Midbrain (tissue), 1 donor: ENCODE measurements at regions not wholly inside any gene's neighbourhood (a gene's known extent, or its start where the extent isn't known, plus 50 kb on each side); places are given as distances from the start of the nearest gene placed in this dataset.
"Not testable (repeated sequence)": the region's sequence is repeated elsewhere in the genome, so short reads cannot be mapped to it uniquely, and the experiment has no call there.

Experiments used
- DNase-seq: peaks from one replicate; lab custom pipeline; 2025; lab: John Stamatoyannopoulos, UW

DNA sequence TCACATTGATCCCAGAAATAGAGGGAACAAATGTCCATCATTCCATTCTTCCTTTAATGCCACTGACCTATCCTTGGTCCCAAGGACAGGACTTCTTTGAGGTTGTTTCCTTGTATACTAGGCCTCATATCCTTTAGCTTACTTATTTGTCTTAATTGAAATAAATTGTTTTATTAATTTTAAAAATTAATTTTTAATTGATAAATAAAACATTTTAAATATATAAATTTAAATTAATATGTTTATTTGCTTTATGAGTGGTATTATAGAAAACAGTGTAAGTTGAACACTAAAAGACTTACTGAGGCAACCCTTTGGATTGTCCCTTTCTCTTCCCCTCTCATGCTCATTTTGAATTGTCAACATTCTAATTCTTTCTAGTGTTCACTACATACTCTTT lies 556.9 kb upstream of the NUDT12 start:
- no peak for DNase-seq

DNA sequence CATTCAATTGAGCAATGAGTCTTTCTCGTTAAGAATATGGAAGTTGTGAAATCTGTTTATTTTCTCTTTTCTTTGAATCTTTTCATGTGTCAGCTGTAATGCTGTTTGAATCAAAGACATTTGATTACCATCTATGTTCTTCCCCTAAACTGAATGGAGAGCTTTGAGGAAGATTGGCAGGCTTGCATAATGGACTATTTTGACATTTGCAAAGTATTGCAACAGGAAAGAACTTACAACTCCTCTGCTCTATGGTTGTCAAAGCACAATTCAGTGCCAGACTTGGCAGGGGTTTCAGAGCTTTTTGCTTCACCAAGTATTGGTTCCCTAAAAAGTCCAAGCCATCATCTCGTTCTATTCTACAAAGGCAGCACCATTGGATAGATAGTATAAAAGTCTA lies 549.0 kb upstream of the NUDT12 start:
- DNase-seq, result no peak

DNA sequence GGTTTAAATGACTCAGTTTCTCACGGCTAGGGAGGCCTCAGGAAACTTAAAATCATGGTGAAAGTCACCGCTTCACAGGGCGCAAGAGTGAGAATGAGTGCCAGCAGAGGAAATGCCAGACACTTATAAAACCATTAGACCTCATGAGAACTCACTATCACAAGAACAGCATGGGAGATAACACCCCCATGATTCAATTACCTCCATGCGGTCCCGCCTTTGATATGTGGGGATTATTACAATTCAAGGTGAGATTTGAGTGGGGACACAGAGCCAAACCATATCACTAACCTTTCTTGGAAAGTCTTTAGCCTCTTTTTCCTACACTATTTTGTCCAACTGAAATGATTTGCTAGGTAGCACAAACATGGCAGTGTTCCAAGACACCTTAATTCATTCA lies 533.9 kb upstream of the NUDT12 start:
- no peak for DNase-seq

DNA sequence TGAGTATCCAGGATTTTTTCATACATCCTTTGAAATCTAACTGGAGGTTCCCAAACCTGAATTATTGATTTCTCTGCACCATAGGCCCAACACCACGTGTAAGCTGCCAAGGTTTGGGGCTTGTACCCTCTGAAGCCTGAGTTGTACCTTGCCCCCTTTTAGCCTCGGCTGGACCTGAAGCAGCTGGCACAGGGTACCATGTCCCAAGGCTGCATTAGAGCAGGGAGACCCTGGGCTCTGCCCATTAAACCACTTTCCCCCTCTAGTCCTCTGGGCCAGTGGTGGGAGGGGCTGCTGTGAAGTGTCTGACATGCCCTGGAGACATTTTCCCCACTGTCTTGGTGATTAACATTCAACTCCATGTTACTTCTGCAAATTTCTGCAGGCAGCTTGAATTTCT lies 532.9 kb upstream of the NUDT12 start:
- no peak for DNase-seq

DNA sequence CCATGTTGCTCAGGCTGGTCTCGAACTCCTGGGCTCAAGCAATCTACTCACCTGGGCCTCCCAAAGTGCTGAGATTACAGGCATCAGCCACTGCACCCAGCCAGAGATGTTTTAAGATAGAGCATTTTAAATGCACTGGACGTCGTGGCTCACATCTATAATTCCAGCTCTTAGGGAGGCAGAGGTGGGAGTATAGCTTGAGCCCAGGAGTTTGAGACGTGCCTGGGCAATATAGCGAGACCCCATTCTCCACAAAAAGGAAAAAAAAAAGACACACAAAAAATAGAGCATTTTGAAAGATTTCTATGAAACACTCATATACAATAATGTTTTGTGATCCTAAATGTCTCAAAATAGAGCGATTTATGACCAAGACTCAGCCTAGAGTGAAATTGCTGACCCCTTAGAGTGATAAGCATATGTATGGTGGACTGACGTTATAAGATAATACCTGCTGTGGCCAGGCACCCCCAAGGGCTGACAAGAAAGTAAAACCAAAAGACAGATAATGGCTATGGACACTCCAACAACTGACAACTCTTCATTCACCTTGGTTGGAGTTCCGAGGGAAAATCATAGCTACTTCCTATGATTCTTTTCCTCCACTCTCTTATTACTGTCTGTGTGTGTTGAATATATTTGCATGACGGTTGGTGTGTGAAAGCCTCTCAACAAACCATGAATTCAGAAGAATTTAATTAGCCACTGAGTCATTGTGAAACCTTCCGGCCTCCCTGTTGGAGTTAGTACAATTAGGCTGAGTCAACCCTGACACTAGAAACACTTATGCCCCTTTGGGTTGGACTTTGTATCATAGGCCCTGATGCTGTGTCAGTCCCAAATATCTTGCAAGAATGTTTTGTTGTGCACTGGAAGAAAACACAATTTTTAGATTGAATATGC lies 526.5 kb upstream of the NUDT12 start:
- no peak for DNase-seq

DNA sequence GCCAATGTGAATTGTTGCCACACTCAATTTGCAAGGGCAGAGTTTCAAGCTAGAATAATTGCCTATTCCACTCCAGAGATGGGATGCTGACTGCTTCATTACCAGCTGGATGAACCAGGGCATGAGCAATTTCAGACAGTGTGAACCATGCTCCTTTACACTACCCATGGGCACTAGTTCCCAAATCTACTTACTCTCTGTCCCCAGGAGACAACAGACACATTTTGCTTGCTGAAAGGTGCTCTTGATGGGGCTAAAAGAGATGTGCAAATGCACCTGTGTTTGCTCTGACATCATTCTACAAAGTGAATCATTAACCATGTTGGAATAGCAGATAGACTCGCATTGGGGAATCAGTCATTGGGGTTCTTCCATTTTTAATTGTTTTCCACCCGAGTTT lies 522.3 kb upstream of the NUDT12 start:
- no peak for DNase-seq

DNA sequence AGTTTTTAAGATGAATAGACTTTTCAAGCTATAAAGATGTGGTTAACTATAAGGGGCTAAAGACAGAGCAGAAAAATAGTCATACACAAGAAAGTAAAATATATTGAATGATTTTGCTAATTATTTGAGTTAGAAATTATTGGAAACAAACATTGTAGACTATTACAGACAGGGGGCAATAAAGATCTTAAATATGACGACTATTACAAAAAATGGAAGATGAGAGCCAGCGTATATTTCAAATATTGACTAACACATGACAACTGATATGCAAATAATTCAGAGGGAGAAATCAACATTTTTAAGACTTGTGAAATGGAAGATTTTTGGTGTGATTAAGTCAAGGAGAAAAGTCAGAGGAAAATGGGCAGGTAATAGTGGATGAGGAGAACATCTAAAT lies 520.2 kb upstream of the NUDT12 start:
- DNase-seq, result no peak

DNA sequence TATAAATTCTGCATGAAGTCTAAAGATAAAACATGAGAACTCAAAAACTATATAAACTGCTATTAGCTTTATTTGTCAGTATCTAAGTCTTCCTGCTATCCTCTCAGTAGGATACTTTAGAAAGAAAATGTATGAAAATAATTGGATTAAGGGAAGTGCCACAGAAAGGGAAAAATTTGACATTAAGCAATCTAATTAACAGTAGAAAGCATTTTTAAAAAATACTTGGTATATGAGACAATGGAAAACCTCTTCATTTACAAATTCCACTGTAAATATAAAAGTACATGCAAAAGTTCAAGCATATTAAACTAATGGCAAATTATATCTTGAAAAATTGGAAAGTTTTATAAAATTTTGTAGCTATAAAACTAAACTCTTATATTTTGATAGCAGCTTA lies 518.6 kb upstream of the NUDT12 start:
- DNase-seq, result no peak

DNA sequence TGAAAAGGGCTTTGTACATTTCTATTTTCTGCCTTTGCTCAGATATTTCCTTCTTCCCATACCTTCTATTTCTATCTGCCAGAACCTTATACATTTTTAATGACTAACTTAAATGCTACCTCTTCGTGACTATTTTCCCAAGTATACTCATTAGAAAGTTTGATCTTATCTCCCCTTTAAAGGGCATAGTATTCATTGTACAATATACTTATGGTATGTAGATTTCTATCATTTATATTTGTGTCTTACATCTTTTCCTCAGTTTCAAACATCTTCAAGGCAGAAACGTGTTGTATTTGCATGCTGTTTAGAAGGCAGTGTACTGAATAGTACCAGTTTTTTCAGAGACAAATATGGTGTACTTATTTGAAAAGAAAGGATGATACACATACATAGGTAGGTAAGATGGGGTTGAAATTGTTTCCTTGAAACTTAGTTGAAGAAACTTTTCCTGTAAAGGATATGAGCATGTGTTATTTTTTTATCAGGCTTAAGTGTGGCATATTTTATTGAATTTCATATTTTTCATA lies 518.1 kb upstream of the NUDT12 start:
- no peak for DNase-seq

DNA sequence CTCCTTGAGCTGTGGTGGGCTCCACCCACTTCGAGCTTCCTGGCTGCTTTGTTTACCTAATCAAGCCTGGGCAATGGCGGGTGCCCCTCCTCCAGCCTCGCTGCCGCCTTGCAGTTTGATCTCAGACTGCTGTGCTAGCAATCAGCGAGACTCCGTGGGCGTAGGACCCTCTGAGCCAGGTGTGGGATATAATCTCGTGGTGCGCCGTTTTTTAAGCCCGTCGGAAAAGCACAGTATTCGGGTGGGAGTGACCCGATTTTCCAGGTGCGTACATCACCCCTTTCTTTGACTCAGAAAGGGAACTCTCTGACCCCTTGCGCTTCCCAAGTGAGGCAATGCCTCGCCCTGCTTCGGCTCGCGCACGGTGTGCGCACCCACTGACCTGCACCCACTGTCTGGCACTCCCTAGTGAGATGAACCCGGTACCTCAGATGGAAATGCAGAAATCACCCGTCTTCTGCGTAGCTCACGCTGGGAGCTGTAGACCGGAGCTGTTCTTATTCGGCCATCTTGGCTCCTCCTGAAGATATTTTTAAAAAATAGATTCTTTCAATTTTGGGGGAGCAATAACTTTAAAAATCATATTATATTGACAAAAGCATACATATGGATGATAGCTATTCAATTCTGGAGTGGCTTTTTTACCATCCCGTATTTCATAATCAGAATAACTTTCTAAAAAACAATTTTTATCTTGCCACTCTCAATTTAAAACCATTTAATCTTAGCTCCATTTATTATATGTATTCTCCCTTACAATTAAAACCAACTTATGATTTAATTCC lies 517.5 kb upstream of the NUDT12 start:
- not testable (repeated sequence) for DNase-seq

DNA sequence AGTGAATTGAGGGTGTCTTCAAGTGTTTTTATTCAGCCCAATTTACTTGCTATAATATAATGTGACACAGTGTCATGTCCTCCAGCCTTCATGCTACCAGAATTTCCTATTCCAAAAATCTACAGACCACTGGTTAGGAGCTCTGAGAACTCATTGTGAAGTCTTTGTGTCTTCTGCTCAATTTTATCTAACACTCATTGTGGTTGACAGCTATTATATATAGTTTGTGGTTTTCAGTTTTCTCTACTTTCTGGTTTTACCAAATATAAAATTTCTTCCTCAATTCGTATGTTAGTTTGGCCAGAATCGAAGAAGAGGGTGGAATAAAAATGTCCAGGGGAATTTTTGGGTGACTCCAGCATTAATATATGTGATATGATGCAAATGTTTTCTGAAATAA lies 509.3 kb upstream of the NUDT12 start:
- DNase-seq, result no peak

DNA sequence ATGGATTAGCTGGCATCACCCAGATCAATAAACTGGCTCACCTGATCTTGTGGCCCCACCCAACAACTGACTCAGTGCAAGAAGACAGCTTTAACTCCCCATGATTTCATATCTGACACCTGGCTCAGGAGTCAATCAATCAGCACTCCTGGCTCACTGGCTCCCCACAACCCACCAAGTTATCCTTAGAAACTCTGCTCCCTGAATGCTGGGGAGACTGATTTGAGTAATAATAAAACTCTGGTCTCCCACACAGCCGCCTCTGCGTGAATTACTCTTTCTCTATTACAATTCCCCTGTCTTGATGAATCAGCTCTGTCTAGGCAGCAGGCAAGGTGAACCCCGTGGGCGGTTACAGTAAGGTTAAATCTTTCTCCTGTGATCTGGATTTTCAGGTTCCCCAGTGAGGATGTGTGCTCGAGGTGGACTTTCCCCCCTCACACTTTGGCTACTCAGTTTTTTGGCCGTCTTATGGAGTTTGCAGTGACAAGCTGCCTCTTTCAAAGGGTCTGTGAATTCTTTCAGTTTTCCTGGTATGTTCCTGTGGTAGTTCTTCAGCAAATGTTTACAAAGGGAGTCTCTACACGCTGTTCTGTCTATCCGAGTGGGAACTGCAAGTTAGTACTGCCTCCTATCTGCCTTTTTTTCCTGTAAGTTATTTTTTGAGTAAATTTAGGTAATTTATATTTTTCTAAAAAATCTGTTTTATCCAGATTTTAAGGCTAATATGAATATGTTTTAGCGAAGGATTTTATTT lies 500.2 kb upstream of the NUDT12 start:
- no peak for DNase-seq

DNA sequence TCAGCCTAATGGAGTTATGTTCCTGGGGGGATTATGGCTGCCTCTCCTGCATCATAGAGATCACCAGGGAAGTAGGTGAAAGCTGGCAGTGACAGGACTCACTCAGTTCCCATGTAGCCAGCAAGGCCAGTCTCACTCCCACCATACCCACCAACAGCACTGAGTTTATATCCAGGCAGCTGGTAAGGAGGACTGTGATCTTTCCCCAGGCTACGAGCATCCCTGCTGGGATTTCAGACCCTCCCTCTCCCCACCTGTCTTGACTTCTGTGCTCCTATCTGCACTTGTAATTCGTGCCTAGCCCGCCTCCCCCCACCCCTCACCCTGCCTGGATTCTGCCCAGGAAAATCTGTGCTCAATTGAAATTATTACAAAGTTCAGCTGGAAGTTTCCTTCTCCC lies 499.1 kb upstream of the NUDT12 start:
- DNase-seq, result no peak

DNA sequence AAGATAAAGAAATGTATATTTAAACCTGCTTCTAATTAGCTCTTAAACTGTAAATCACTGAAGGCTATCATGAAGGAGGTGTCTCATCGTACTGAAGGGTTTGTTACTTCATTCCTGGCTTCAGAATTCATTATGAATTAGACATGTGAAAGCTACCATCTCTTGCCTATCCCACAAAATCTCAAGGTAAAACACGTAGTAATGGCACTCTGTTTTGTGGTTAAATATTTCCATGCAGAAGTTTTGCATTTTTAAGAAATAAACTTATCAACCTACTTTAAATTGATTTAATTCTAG lies 490.7 kb upstream of the NUDT12 start:
- no peak for DNase-seq

DNA sequence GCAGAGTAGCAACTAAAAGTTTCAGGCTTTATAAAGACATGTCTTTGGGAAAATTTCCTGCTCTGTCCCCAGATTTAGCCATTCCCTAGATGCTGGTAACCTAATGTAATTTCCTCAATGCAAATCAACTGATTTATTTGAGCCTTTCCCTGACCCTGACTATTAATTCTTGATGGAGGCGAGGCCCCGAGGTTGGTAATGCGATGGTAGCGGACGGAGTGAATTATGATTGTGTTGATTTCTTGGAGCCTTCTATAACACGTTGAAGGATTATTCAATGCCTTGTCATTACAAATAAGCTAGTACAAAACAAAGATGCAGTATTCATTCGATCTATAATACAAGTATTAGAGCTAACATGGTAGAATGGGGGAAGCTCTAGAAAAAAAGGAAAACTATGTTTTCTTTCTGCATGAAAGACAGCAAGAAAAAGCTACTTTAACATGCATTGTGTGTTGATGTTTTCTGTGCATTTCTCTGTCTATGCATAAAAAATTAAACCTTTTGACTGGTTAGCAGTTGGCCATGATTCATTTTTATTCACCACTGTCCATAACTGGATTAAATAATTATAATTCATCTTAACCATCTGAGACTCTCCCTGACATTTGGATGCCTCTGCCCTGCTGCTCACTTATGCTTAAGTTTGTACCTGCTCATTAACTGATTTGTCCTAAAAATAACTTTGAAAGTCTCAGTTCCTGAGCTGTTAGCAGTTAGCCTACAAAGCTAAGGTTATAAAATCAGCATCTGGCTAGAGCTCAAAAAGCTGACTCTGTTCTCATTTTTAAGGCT lies 490.2 kb upstream of the NUDT12 start:
- no peak for DNase-seq

DNA sequence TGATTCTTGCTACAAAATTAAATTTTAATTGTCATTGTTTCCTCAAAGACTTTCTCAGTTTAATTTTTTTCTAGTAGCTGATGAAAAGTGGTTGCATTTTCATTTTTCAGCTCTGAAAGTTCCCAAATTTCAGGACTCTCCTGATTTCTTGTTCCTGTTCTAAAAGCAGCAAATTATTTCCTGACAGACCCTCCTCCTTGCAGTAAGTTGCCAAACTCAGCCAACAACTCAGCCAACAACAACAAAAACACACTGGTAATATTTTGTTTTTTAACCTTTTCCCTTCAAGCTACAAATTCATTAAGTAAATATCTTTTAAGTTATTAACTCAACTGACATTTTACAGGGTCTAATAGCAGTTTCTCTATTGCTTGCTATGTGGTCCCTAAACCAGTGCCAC lies 487.8 kb upstream of the NUDT12 start:
- DNase-seq, result no peak

DNA sequence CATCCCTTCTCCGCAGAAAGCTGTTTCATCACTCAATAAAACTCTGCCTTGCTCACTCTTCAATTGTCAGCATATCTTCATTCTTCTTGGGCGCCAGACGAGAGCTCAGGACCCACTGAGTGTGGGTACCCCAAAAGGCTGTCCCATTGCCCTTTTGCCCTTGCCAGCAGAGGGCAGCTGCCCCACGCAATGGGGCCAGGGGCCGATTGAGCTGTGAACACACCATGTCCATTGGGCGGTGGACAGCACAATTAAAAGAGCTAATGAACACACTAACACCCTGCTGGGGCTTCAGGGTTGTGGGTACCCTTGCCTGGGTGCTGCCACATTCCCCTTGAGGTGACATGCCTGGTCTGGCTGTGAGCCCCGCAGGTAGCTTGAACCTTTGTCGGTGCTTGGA lies 487.2 kb upstream of the NUDT12 start:
- DNase-seq, result no peak

DNA sequence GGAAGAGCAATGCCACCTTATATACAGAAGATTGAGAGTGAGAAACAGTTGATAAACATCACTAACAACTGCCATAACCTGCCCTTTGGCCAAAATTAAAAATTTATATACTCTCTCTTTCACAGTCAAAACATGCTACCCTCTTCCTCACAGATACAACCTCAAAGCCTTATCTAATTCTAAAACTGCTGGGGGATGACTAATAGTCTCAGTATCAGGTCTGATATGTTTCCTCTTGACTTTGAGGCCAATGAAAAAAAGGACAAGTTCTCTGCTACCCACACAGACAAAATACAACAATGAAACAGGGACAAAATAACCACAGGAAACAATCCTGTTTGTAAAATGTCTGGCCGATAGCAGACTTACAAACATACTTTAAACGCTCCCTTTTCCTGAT lies 485.6 kb upstream of the NUDT12 start:
- no peak for DNase-seq

DNA sequence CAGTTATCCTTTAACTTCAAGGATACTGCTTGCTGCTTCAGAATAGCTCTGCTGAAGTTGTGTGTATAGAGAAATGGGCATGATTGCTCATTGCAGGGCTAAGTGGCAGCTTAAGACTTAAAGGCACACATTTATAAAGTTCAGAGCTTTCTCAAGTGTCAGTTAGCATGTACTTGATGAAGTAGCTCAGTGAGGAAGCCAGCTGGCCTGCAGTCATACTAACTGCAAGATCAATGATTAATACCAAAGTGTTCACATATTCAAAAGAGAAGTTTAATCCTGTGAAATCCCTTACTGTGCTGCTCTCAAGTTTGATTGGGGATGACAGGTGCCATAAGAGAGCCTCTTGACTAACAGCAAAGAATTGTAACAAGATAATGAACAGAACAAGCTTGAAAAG lies 483.4 kb upstream of the NUDT12 start:
- no peak for DNase-seq

DNA sequence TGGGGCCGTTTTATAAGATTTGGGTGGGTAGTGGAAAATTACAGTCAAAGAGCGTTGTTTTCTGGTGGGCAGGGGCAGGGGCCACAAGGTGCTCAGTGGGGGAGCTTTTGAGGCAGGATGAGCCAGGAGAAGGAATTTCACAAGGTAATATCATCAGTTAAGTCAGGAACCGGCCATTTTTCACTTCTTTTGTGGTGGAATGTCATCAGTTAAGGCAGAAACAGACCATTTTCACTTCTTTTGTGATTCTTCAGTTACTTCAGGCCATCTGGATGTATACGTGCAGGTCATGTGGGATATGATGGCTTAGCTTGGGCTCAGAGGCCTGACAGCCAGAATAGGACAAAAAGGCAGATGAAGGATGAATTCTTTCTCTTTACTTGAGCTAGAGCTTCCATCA lies 477.3 kb upstream of the NUDT12 start:
- not testable (repeated sequence) for DNase-seq

DNA sequence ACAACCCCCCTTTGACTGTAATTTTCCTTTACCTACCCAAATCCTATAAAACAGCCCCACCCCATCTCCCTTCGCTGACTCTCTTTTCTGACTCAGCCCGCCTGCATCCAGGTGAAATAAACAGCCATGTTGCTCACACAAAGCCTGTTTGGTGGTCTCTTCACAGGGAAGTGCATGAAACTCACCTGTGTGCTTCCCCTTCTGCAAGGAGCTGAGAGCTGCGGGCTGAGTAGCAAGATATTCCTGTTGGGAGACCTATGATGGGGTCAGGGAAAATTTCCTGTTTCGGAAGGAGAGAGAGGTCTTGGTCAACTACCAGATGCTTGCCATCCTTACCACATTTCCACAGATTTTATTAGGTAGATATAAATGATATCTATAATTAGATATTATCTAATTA lies 474.5 kb upstream of the NUDT12 start:
- DNase-seq, result not testable (repeated sequence)

DNA sequence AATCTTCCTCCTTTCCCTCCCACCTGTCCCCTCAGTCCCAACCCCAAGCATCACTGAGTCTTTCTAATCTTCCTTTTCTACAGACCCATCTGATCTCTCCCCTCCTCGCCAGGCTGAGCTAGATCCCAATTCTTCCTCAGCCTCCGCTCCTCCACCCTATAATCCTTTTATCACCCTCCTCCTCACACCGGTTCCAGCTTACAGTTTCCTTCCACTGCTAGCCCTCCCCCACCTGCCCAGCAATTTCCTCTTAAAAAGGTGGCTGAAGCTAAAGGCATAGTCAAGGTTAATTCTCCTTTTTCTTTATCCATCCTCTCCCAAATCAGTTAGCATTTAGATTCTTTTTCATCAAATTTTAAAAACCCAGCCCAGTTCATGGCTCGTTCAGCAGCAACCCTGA lies 470.6 kb upstream of the NUDT12 start:
- not testable (repeated sequence) for DNase-seq
